ENCODE measurements at regions not wholly inside any gene's neighbourhood (a gene's known extent, or its start where the extent isn't known, plus 50 kb on each side); places are given as distances from the start of the nearest gene placed in this dataset.

DNA sequence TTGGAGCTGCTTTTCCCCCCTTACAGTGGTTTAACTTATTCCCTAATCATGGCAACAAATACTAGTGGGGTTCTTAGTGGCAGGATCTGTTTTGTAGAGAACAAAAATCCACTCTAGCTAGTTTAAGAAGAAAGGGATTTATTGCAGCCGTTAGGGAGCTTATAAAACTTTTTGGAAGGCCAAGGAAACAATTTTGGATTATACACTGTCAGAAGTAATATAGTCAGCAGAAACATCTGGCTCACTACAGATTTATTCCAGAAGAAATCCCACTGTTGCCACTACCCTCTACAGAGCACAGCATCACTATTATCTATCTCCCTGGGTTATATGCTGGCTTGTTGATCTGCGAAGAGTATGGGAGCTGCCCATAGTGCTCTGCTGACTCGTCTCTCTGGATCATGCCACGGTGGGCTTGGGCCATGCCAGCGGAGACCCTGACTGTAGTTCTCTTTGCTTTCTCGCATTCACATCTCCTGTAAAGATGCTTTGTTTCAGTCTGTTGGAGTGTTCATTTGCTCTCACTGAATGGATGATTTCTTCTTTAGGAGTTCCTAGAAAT is 107.5 kb downstream of the ODF2L start:
- no peaks in the 10 kb centered on the region for H3K27me3 Mint-ChIP-seq (ENCODE audit: low read depth)
- no peak for ATAC-seq
- no peaks in the 10 kb centered on the region; the same call in 1 of the 2 replicates for H3K36me3 Mint-ChIP-seq
- CTCF ChIA-PET: no interaction called here
- no peak overlapping the region for H3K4me3 Mint-ChIP-seq
- TF ChIP-seq, protein P1, sequence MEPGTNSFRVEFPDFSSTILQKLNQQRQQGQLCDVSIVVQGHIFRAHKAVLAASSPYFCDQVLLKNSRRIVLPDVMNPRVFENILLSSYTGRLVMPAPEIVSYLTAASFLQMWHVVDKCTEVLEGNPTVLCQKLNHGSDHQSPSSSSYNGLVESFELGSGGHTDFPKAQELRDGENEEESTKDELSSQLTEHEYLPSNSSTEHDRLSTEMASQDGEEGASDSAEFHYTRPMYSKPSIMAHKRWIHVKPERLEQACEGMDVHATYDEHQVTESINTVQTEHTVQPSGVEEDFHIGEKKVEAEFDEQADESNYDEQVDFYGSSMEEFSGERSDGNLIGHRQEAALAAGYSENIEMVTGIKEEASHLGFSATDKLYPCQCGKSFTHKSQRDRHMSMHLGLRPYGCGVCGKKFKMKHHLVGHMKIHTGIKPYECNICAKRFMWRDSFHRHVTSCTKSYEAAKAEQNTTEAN (CRISPR knock-in tag; IDR thresholded peaks at IDR 0.05): no peak
- TF ChIP-seq PRRX2 (CRISPR knock-in tag; IDR thresholded peaks at IDR 0.05) (no peak), ZBTB21 (CRISPR knock-in tag; IDR thresholded peaks at IDR 0.05; ENCODE audit: borderline replicate concordance) (no peak)
- TF ChIP-seq, protein P2, sequence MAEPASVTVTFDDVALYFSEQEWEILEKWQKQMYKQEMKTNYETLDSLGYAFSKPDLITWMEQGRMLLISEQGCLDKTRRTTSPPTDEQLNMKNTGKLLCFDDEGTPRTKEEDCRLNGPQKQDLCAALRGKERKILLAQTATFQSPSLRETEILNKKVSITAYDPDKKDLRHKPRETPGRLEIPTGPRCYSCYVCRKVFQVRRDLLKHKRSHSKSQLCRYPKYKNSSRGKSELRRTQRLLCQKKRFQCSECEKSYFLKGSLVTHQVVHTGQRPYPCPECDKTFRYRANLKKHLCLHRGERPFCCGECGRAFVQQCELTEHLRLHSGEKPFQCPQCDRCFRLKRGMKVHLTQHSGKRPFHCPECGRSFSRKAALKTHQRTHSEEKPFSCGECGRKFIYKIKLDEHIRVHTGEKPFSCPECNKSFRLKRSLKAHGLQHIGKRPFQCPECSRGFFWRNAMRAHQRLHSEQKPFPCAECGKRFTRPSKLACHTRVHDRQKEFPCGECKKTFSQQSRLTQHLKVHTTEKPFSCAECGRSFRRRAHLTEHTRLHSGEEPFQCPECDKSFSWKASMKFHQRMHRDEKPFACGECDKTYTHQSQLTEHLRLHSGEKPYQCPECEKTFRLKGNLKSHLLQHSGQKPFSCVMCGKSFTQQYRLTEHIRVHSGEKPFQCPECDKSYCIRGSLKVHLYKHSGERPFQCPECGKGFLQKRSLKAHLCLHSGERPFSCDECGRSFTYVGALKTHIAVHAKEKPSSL (CRISPR knock-in tag; conservative IDR thresholded peaks at IDR 0.05): no peak
- TF ChIP-seq, protein P3, sequence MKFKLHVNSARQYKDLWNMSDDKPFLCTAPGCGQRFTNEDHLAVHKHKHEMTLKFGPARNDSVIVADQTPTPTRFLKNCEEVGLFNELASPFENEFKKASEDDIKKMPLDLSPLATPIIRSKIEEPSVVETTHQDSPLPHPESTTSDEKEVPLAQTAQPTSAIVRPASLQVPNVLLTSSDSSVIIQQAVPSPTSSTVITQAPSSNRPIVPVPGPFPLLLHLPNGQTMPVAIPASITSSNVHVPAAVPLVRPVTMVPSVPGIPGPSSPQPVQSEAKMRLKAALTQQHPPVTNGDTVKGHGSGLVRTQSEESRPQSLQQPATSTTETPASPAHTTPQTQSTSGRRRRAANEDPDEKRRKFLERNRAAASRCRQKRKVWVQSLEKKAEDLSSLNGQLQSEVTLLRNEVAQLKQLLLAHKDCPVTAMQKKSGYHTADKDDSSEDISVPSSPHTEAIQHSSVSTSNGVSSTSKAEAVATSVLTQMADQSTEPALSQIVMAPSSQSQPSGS (CRISPR knock-in tag; IDR thresholded peaks at IDR 0.05; ENCODE audit: borderline replicate concordance, low read depth): no peak
- H3K4me1 Mint-ChIP-seq: no peaks in the 10 kb centered on the region
- no peak overlapping the region for H3K27ac Mint-ChIP-seq
- DNase-seq (ENCODE audit: low spot score): no peak
- POLR2A ChIA-PET: no interaction called here
- H3K9me3 Mint-ChIP-seq: peaks cover 12% of the 10 kb centered on the region

DNA sequence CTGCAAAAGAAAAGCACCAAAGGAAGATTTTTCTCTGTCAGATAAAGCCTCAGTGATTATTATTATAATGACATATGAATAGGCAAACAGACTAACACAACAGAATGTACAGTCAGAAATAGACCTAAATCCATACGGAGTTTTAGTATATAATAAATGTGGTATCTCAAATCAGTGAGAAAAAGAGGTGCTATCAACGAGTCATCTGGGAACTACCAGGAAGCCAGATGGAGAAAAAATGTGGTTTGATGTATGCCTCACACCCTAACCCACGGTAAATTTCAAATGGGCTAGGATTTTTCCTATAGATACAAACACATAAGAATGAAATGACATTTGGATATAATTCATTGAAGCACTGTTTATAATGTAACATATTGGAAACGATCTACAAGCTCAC is 110.3 kb downstream of the ODF2L start:
- ATAC-seq: no peak
- no peaks in the 10 kb centered on the region for H3K27me3 Mint-ChIP-seq (ENCODE audit: low read depth)

DNA sequence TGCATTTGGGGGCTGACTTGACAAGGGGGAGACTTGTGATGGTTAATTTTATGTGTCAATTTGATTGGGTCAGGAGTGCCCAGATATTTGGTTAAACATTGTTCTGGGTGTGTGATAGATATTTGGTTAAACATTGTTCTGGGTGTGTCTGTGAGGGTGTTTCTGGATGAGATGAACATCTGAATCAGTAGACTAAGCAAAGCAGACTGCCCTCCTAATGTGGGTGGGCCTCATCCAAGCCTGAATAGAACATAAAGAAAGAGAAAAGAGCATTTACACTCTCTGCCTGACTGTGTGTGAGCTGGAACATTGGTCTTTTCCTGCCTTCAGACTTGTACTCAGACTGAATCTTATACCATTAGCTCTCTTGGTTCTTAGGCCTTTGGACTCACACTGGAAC is 113.5 kb downstream of the ODF2L start:
- Mint-ChIP-seq H3K4me3 (no peak overlapping the region), H3K27ac (no peak overlapping the region), H3K36me3 (no peaks in the 10 kb centered on the region), H3K9me3 (no peaks in the 10 kb centered on the region), H3K4me1 (0 out of 2 replicates have a peak, but pooled peaks cover 6% of the 10 kb centered on the region), H3K27me3 (ENCODE audit: low read depth) (no peaks in the 10 kb centered on the region)
- CTCF ChIA-PET: no interaction called here
- ATAC-seq: no peak
- POLR2A ChIA-PET: no interaction called here
- DNase-seq (ENCODE audit: low spot score): no peak
- no peak for TF ChIP-seq ZNF671 (CRISPR knock-in tag; IDR thresholded peaks at IDR 0.05)
- TF ChIP-seq, protein P4, sequence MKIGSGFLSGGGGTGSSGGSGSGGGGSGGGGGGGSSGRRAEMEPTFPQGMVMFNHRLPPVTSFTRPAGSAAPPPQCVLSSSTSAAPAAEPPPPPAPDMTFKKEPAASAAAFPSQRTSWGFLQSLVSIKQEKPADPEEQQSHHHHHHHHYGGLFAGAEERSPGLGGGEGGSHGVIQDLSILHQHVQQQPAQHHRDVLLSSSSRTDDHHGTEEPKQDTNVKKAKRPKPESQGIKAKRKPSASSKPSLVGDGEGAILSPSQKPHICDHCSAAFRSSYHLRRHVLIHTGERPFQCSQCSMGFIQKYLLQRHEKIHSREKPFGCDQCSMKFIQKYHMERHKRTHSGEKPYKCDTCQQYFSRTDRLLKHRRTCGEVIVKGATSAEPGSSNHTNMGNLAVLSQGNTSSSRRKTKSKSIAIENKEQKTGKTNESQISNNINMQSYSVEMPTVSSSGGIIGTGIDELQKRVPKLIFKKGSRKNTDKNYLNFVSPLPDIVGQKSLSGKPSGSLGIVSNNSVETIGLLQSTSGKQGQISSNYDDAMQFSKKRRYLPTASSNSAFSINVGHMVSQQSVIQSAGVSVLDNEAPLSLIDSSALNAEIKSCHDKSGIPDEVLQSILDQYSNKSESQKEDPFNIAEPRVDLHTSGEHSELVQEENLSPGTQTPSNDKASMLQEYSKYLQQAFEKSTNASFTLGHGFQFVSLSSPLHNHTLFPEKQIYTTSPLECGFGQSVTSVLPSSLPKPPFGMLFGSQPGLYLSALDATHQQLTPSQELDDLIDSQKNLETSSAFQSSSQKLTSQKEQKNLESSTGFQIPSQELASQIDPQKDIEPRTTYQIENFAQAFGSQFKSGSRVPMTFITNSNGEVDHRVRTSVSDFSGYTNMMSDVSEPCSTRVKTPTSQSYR (CRISPR knock-in tag; IDR thresholded peaks at IDR 0.05): no peak
- no peak for TF ChIP-seq SMAD4 (CRISPR knock-in tag; IDR thresholded peaks at IDR 0.05)
- no peak for TF ChIP-seq NR3C1 (CRISPR knock-in tag; conservative IDR thresholded peaks at IDR 0.05; ENCODE audit: low read depth)
- TF ChIP-seq, protein P5, sequence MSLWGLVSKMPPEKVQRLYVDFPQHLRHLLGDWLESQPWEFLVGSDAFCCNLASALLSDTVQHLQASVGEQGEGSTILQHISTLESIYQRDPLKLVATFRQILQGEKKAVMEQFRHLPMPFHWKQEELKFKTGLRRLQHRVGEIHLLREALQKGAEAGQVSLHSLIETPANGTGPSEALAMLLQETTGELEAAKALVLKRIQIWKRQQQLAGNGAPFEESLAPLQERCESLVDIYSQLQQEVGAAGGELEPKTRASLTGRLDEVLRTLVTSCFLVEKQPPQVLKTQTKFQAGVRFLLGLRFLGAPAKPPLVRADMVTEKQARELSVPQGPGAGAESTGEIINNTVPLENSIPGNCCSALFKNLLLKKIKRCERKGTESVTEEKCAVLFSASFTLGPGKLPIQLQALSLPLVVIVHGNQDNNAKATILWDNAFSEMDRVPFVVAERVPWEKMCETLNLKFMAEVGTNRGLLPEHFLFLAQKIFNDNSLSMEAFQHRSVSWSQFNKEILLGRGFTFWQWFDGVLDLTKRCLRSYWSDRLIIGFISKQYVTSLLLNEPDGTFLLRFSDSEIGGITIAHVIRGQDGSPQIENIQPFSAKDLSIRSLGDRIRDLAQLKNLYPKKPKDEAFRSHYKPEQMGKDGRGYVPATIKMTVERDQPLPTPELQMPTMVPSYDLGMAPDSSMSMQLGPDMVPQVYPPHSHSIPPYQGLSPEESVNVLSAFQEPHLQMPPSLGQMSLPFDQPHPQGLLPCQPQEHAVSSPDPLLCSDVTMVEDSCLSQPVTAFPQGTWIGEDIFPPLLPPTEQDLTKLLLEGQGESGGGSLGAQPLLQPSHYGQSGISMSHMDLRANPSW (CRISPR knock-in tag; conservative IDR thresholded peaks at IDR 0.05; ENCODE audit: low read depth): no peak
- TF ChIP-seq ZBTB21 (CRISPR knock-in tag; IDR thresholded peaks at IDR 0.05; ENCODE audit: borderline replicate concordance): no peak
- no peak for TF ChIP-seq GABPB1 (CRISPR knock-in tag; IDR thresholded peaks at IDR 0.05)
- no peak for TF ChIP-seq NFYB (CRISPR knock-in tag; conservative IDR thresholded peaks at IDR 0.05; ENCODE audit: low read depth)
- TF ChIP-seq, protein P6, sequence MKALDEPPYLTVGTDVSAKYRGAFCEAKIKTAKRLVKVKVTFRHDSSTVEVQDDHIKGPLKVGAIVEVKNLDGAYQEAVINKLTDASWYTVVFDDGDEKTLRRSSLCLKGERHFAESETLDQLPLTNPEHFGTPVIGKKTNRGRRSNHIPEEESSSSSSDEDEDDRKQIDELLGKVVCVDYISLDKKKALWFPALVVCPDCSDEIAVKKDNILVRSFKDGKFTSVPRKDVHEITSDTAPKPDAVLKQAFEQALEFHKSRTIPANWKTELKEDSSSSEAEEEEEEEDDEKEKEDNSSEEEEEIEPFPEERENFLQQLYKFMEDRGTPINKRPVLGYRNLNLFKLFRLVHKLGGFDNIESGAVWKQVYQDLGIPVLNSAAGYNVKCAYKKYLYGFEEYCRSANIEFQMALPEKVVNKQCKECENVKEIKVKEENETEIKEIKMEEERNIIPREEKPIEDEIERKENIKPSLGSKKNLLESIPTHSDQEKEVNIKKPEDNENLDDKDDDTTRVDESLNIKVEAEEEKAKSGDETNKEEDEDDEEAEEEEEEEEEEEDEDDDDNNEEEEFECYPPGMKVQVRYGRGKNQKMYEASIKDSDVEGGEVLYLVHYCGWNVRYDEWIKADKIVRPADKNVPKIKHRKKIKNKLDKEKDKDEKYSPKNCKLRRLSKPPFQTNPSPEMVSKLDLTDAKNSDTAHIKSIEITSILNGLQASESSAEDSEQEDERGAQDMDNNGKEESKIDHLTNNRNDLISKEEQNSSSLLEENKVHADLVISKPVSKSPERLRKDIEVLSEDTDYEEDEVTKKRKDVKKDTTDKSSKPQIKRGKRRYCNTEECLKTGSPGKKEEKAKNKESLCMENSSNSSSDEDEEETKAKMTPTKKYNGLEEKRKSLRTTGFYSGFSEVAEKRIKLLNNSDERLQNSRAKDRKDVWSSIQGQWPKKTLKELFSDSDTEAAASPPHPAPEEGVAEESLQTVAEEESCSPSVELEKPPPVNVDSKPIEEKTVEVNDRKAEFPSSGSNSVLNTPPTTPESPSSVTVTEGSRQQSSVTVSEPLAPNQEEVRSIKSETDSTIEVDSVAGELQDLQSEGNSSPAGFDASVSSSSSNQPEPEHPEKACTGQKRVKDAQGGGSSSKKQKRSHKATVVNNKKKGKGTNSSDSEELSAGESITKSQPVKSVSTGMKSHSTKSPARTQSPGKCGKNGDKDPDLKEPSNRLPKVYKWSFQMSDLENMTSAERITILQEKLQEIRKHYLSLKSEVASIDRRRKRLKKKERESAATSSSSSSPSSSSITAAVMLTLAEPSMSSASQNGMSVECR (CRISPR knock-in tag; IDR thresholded peaks at IDR 0.05; ENCODE audit: borderline replicate concordance): no peak

More for the DNA sequence above, 110.3 kb downstream of the ODF2L start:
- Mint-ChIP-seq H3K4me3 (no peak overlapping the region), H3K27ac (no peak overlapping the region), H3K36me3 (no peaks in the 10 kb centered on the region), H3K4me1 (no peaks in the 10 kb centered on the region), H3K9me3 (no peaks in the 10 kb centered on the region)
- no peak for DNase-seq (ENCODE audit: low spot score)
- no peak for TF ChIP-seq SMAD3 (CRISPR knock-in tag; IDR thresholded peaks at IDR 0.05; ENCODE audit: borderline replicate concordance)
- TF ChIP-seq, protein P7, sequence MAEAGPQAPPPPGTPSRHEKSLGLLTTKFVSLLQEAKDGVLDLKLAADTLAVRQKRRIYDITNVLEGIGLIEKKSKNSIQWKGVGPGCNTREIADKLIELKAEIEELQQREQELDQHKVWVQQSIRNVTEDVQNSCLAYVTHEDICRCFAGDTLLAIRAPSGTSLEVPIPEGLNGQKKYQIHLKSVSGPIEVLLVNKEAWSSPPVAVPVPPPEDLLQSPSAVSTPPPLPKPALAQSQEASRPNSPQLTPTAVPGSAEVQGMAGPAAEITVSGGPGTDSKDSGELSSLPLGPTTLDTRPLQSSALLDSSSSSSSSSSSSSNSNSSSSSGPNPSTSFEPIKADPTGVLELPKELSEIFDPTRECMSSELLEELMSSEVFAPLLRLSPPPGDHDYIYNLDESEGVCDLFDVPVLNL (CRISPR knock-in tag; IDR thresholded peaks at IDR 0.05; ENCODE audit: borderline replicate concordance, low read depth): no peak
- ChIA-PET CTCF (no interaction called here), POLR2A (no interaction called here)

Measured in WTC11 (cell line).